ENCODE measurements at regions not wholly inside any gene's neighbourhood (a gene's known extent, or its start where the extent isn't known, plus 50 kb on each side); places are given as distances from the start of the nearest gene placed in this dataset.
A peak's percentile ranks its signal among the peaks of the same experiment; 100 is the strongest.
"Not testable (repeated sequence)": the region's sequence is repeated elsewhere in the genome, so short reads cannot be mapped to it uniquely, and the experiment has no call there.

GRCh38 chr11:128164080-128164741 lies 423.1 kb downstream of the ETS1 start:
- no peak for DNase-seq

- DNase-seq: no peak
Measured at GRCh38 chr11:128161994-128162393, 425.4 kb downstream of the ETS1 start.

- no peak for DNase-seq
Measured at GRCh38 chr11:128161436-128161835, 425.9 kb downstream of the ETS1 start.

- DNase-seq: no peak
Measured at GRCh38 chr11:128158860-128159259, 428.5 kb downstream of the ETS1 start.

- peak; percentile 59 to 83 (median 65) for DNase-seq
Measured at GRCh38 chr11:128157423-128158298, 429.7 kb downstream of the ETS1 start.

- DNase-seq: no peak
Measured at GRCh38 chr11:128156486-128156885, 430.9 kb downstream of the ETS1 start.

- no peak for DNase-seq
Measured at GRCh38 chr11:128155590-128155989, 431.8 kb downstream of the ETS1 start.

- no peak for DNase-seq
Measured at GRCh38 chr11:128153697-128154048, 433.7 kb downstream of the ETS1 start.

GRCh38 chr11:128152796-128153696 lies 434.3 kb downstream of the ETS1 start:
- no peak for DNase-seq

- DNase-seq: no peak
Measured at GRCh38 chr11:128151780-128152179, 435.6 kb downstream of the ETS1 start.

GRCh38 chr11:128151338-128151737 lies 436.0 kb downstream of the ETS1 start:
- no peak for DNase-seq

GRCh38 chr11:128148208-128148607 lies 439.1 kb downstream of the ETS1 start:
- no peak for DNase-seq

GRCh38 chr11:128146926-128147605 lies 440.3 kb downstream of the ETS1 start:
- DNase-seq: no peak

GRCh38 chr11:128140293-128140692 lies 447.1 kb downstream of the ETS1 start:
- DNase-seq: not testable (repeated sequence)

- DNase-seq: no peak
Measured at GRCh38 chr11:128135451-128135850, 451.9 kb downstream of the ETS1 start.

- DNase-seq: no peak
Measured at GRCh38 chr11:128133501-128133900, 453.9 kb downstream of the ETS1 start.

- no peak for DNase-seq
Measured at GRCh38 chr11:128130052-128130451, 457.3 kb downstream of the ETS1 start.

- no peak for DNase-seq
Measured at GRCh38 chr11:128125723-128126122, 461.6 kb downstream of the ETS1 start.

GRCh38 chr11:128116885-128117284 lies 470.5 kb downstream of the ETS1 start:
- peak in 2 of 3 donors; percentile 13 to 30 for DNase-seq

GRCh38 chr11:128116447-128116846 lies 470.9 kb downstream of the ETS1 start:
- peak in 1 of 3 donors; percentile 7 for DNase-seq

- no peak for DNase-seq
Measured at GRCh38 chr11:128105950-128106349, 481.4 kb downstream of the ETS1 start.

GRCh38 chr11:128105511-128105910 lies 481.8 kb downstream of the ETS1 start:
- DNase-seq: no peak

All from muscle of back (tissue), 3 donors.